Right cardiac atrium (tissue), 5 donors: ENCODE measurements at regions not wholly inside any gene's neighbourhood (a gene's known extent, or its start where the extent isn't known, plus 50 kb on each side); places are given as distances from the start of the nearest gene placed in this dataset.

Experiments used
- ATAC-seq, 2 donors: fragments of 200-7000 bp; cut with Tn5 transposase; one replicate each; pipeline versions ENCODE4 v1.8.0 to v1.9.1; 2020; ENCODE audit warnings: moderate library complexity in 2 of 2, mild to moderate bottlenecking in 1 of 2
- DNase-seq, 3 donors: peaks; one replicate each; pipeline ENCODE4 v3.0.0-alpha.2; 2020
- H3K27ac ChIP-seq: one replicate; pipeline ENCODE4 v1.5.1; 2013; ENCODE audit warnings: mild to moderate bottlenecking, low read length, control low read depth, moderate library complexity
- H3K27me3 ChIP-seq: one replicate; pipeline ENCODE4 v1.6.1; 2013; ENCODE audit not compliant: control insufficient read depth, insufficient read depth
- H3K4me1 ChIP-seq: one replicate; pipeline ENCODE4 v1.6.1; 2013; ENCODE audit warnings: low read length; ENCODE audit not compliant: control insufficient read depth, insufficient read depth
- H3K4me3 ChIP-seq: one replicate; pipeline ENCODE4 v1.5.1; 2013; ENCODE audit warnings: low read length, control low read depth
- H3K9me3 ChIP-seq: one replicate; pipeline ENCODE4 v1.6.1; 2013; ENCODE audit warnings: low read length; ENCODE audit not compliant: control insufficient read depth
- WGBS: extraction: QIAGEN DNeasy Blood & Tissue Kit; methylation state at CpG from one replicate; pipeline ENCODE4 v1.1.7; 2013; 5-methylcytosine and 5-hydroxymethylcytosine counted together
- intact Hi-C, 4 donors: fragments of 100-400 bp; cut with DNase I; formaldehyde crosslinking; loops; one replicate each; pipeline versions ENCODE4 v1.11.0 to v1.14.0; 2022 to 2023
- donor health status: healthy with polysubstance abuse.
- donor health status: DM: no; HTN: yes; CAD: no.
- donor health status: DM: no; HTN: no; CAD: no.
- donor health status: DM: no; HTN: yes; CAD: no; lungs with severe emphysema.
- donor health status: DM: yes; HTN: yes; CAD: no.

GRCh38 chr4:112770114-112770513 is 133.2 kb downstream of the LARP7 start:
- DNase-seq: no peak
- intact Hi-C loops: loop anchor here in 1 of 4 donors (10.0 kb wide), 1 partner anchor 175 kb away; no protein-coding TSS in a partner anchor
- H3K4me3 ChIP-seq: no peak overlapping the region
- H3K27ac ChIP-seq: no peak overlapping the region
- no peaks in the 10 kb centered on the region for H3K9me3 ChIP-seq
- H3K27me3 ChIP-seq: no peaks in the 10 kb centered on the region
- no peak for ATAC-seq
- no peaks in the 10 kb centered on the region for H3K4me1 ChIP-seq
- 77% methylated on average over 5 of the region's 5 CpGs for WGBS

GRCh38 chr4:112775801-112776200 is 138.9 kb downstream of the LARP7 start:
- no peak overlapping the region for H3K27ac ChIP-seq
- no peaks in the 10 kb centered on the region for H3K4me1 ChIP-seq
- no peaks in the 10 kb centered on the region for H3K27me3 ChIP-seq
- no peaks in the 10 kb centered on the region for H3K9me3 ChIP-seq
- ATAC-seq (no peak), DNase-seq (no peak)
- WGBS: 77% methylated on average over 7 of the region's 7 CpGs
- intact Hi-C loops: loop anchor here in 1 of 4 donors (10.0 kb wide), 1 partner anchor 169 kb away; no protein-coding TSS in a partner anchor
- H3K4me3 ChIP-seq: no peak overlapping the region

DNA sequence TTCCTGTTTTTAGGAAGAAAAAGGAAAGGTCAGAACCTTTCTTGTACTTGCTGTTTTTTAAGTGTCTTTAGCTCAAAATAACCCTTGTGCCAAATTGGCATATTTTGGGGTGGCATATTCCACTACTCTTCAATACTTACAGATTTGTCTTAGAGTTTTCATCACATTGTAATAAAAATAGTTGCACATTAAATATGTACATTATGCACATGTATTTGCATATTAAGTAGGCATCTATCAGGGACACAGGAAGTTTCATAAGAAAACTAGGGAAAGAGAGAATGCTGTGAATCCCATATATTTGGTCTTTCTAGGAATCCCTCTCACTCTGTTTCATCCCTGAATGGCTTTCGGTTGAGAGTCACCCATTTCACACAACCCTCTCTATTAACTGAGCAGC is 139.6 kb downstream of the LARP7 start:
- Histone ChIP-seq H3K27ac (no peak overlapping the region), H3K27me3 (no peaks in the 10 kb centered on the region), H3K4me3 (no peak overlapping the region), H3K9me3 (no peaks in the 10 kb centered on the region), H3K4me1 (no peaks in the 10 kb centered on the region)
- DNase-seq (no peak), ATAC-seq (no peak)
- 97% methylated on average over 1 of the region's 1 CpG for WGBS
- intact Hi-C loops: loop anchor here in 1 of 4 donors (10.0 kb wide), 1 partner anchor 168 kb away; no protein-coding TSS in a partner anchor

DNA sequence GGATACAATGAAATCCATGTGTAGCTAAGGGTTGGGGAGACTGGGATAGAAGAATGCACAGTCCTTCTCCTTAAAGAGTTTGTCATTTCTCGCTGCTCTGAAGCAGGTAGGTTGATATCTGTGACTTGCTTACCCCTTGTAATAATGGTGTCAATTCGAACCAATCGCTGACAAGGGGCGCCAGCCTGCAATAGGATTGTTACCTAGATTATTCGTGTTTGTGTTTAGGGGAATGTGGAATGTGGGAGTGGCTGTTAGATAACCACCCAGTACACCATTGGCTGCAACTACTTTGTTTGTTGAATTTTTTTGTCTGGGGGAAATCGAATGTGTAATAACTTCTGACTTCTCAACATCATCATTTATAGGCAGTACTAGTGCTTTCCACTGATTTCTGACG is 141.6 kb downstream of the LARP7 start:
- Histone ChIP-seq H3K9me3 (no peaks in the 10 kb centered on the region), H3K4me3 (no peak overlapping the region), H3K4me1 (no peaks in the 10 kb centered on the region), H3K27ac (no peak overlapping the region), H3K27me3 (no peaks in the 10 kb centered on the region)
- 82% methylated on average over 7 of the region's 7 CpGs for WGBS
- ATAC-seq (no peak), DNase-seq (no peak)
- intact Hi-C loops: loop anchor here in 1 of 4 donors (10.0 kb wide), 1 partner anchor 166 kb away; no protein-coding TSS in a partner anchor

DNA sequence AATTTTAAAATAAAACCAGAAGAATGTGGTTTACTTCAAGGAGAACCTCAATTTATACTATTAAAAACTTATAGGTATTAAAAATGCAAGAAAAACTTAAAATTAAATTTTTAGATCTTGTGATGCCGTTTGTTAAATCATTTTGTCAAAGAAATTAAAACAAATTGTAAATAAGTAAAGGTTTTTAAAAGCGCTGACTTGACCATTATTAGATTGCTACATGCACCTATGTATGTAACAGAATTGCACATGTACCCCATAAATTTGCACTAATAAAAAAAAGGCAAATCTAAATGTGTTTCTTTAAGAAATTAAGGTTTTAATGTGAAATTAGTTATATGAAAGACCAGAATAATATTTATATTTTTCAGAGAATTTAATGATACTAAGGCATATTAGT is 156.1 kb downstream of the LARP7 start:
- no peak overlapping the region for H3K27ac ChIP-seq
- intact Hi-C loops: no loop called here
- H3K4me1 ChIP-seq: no peaks in the 10 kb centered on the region
- WGBS: 60% methylated on average over 2 of the region's 2 CpGs
- no peaks in the 10 kb centered on the region for H3K9me3 ChIP-seq
- no peak overlapping the region for H3K4me3 ChIP-seq
- no peaks in the 10 kb centered on the region for H3K27me3 ChIP-seq
- no peak for ATAC-seq
- no peak for DNase-seq

DNA sequence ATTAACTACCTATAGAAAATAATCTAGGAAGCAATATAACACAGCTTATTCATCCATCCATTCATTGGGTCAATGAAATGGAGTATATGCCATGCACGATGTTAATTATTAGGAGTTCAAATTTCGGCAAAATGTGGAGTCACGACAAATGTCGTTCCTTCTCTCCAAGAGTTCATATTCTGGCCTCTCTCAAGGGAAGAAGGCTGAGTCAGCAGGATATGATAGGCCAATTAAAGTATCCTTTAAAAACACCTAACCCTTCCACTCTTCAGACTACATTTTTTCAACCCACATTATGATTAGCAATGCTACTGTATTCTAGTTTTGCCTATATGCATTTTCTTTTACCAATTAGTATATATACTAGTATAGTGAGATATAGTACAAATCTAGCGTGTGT is 163.1 kb downstream of the LARP7 start:
- no peaks in the 10 kb centered on the region for H3K9me3 ChIP-seq
- intact Hi-C loops: no loop called here
- H3K4me3 ChIP-seq: no peak overlapping the region
- WGBS: 91% methylated on average over 5 of the region's 5 CpGs
- ATAC-seq (no peak), DNase-seq (no peak)
- no peaks in the 10 kb centered on the region for H3K27me3 ChIP-seq
- no peak overlapping the region for H3K27ac ChIP-seq
- H3K4me1 ChIP-seq: peaks cover 1% of the 10 kb centered on the region

DNA sequence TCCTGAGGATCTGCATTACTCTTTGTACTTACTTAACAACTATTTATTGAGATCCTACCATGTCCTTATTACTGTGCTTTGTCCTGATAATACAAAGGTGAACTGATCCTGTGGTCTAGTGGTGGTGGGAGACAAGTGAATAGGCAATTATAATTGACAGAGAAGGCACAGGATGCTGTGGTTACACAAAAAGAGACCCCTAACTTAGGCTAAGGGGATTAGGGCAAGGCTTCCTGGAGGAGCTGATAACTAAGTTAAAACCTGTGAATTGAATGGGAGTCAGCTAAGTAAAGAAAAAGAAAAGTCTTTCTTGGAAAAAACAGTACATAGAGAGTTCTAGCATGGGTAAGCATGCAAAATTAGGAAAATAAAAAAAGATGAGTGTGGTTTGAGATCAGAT is 164.4 kb downstream of the LARP7 start:
- Histone ChIP-seq H3K4me3 (no peak overlapping the region), H3K9me3 (no peaks in the 10 kb centered on the region), H3K27me3 (no peaks in the 10 kb centered on the region), H3K27ac (no peak overlapping the region), H3K4me1 (peaks cover 1% of the 10 kb centered on the region)
- intact Hi-C loops: no loop called here
- DNase-seq: no peak
- no peak for ATAC-seq

DNA sequence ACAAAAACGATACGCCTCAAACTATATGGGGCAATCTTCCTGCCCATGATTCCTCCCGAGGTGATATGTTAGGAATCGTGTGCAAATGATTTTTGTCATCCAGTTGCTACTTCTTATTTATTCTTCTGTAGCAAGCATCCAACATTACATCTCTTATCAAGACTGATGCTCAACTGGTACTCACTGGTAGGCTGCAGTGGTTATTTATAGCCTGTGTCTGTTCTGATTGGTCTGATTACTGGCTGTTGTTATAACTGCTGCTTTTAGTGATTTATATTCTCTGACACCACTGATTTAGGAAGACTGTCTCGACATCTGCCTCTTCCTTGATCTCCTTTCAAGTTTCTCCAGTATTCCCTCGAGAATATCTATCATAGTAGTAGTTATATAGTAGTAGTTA is 165.8 kb downstream of the LARP7 start:
- Histone ChIP-seq H3K27ac (no peak overlapping the region), H3K9me3 (no peaks in the 10 kb centered on the region), H3K4me3 (no peak overlapping the region), H3K4me1 (peaks cover 1% of the 10 kb centered on the region), H3K27me3 (no peaks in the 10 kb centered on the region)
- 64% methylated on average over 6 of the region's 6 CpGs for WGBS
- no peak for DNase-seq
- ATAC-seq: no peak
- intact Hi-C loops: no loop called here

- Histone ChIP-seq H3K9me3 (no peaks in the 10 kb centered on the region), H3K27me3 (no peaks in the 10 kb centered on the region), H3K4me1 (peaks cover 1% of the 10 kb centered on the region), H3K27ac (no peak overlapping the region), H3K4me3 (no peak overlapping the region)
- no peak for DNase-seq
- intact Hi-C loops: no loop called here
- 70% methylated on average over 2 of the region's 2 CpGs for WGBS
- no peak for ATAC-seq
Observed at GRCh38 chr4:112807083-112807482, 170.1 kb downstream of the LARP7 start.

DNA sequence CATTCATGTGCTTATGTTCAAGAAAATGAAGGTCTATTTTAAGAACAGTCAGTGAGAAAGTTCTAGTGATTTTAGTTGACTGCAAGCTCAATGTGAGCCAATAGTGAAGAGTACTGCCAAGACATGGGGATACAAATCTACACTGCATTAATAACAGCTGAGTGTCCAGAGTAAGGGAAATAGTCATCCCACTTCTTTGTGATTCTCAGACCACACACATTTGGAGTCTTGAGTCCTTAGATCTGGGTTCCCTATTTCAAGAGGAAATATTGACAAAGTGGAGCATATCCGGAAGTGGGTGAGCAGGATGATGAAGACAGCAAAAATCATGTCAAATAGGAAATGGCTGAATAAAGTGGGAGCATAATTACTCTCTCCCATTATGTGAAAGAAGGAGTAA is 171.1 kb downstream of the LARP7 start:
- H3K27ac ChIP-seq: no peak overlapping the region
- WGBS: 55% methylated on average over 1 of the region's 1 CpG

GRCh38 chr4:112813790-112814189 is 176.8 kb downstream of the LARP7 start:
- no peak overlapping the region for H3K27ac ChIP-seq
- no peaks in the 10 kb centered on the region for H3K4me1 ChIP-seq
- DNase-seq (no peak), ATAC-seq (no peak)
- intact Hi-C loops: no loop called here
- WGBS: 56% methylated on average over 2 of the region's 2 CpGs
- no peaks in the 10 kb centered on the region for H3K9me3 ChIP-seq
- H3K4me3 ChIP-seq: no peak overlapping the region
- H3K27me3 ChIP-seq: no peaks in the 10 kb centered on the region

More for the DNA sequence above, 171.1 kb downstream of the LARP7 start:
- Histone ChIP-seq H3K9me3 (no peaks in the 10 kb centered on the region), H3K4me3 (no peak overlapping the region), H3K4me1 (peaks cover 1% of the 10 kb centered on the region), H3K27me3 (no peaks in the 10 kb centered on the region)
- intact Hi-C loops: no loop called here
- no peak for DNase-seq
- peak in 1 of 2 donors; percentile 32 for ATAC-seq

- intact Hi-C loops: no loop called here
- Histone ChIP-seq H3K9me3 (no peaks in the 10 kb centered on the region), H3K27me3 (no peaks in the 10 kb centered on the region), H3K4me1 (peaks cover 2% of the 10 kb centered on the region), H3K4me3 (peak overlapping the region; percentile 63), H3K27ac (no peak overlapping the region)
- 7% methylated on average over 14 of the region's 14 CpGs for WGBS
- ATAC-seq (peak; percentile 93 to 94), DNase-seq (peak; percentile 72 to 79 (median 78))
Observed at GRCh38 chr4:112817933-112818593, 181.1 kb downstream of the LARP7 start.
